T-helper 2 cell (primary cell): ENCODE measurements at regions not wholly inside any gene's neighbourhood (a gene's known extent, or its start where the extent isn't known, plus 50 kb on each side); places are given as distances from the start of the nearest gene placed in this dataset.
"Not testable (repeated sequence)": the region's sequence is repeated elsewhere in the genome, so short reads cannot be mapped to it uniquely, and the experiment has no call there.

Experiments used
- DNase-seq, 5 experiments: peaks; one replicate each; pipeline versions ENCODE4 v3.0.0 to v3.0.0-alpha.2; 2012 to 2022

DNA sequence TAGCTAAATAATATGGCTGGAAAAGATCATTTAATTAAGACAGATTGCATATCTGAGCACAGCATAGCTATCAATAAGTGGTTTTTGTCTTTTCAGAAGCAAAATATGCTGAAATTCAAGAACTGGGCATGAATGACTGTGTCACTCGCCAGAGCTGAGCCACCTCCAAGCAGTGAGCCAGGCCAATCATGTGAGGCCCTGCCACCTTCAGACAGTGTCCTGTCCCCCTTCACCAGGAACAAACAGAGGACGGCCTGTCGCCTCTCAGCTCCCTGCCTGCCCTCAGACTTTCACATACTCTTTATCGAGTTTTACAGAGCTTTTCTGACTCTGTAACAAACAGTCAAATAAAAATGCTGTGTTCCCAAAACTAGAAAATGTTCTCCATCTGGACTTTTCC, 171.0 kb upstream of the TSC22D1 start:
- no peak for DNase-seq

DNA sequence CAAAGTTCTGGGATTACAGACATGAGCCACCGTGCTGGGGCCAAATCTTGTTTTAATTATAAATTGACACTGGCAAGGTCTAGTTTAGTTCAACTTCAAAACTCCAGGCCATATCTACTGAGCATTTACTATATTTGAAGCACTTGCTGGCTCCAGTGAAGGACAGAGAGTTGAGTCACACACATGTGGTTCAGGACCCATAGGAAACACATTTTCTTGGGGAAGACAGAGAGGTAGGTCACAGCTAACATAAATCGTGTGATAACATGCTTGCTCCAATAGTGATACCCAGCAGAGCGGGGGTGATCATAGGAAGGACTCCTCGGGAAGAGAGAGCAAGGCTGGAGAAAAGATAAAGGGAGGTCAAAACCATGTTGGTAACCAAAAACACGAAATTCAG, 170.6 kb upstream of the TSC22D1 start:
- no peak for DNase-seq

DNA sequence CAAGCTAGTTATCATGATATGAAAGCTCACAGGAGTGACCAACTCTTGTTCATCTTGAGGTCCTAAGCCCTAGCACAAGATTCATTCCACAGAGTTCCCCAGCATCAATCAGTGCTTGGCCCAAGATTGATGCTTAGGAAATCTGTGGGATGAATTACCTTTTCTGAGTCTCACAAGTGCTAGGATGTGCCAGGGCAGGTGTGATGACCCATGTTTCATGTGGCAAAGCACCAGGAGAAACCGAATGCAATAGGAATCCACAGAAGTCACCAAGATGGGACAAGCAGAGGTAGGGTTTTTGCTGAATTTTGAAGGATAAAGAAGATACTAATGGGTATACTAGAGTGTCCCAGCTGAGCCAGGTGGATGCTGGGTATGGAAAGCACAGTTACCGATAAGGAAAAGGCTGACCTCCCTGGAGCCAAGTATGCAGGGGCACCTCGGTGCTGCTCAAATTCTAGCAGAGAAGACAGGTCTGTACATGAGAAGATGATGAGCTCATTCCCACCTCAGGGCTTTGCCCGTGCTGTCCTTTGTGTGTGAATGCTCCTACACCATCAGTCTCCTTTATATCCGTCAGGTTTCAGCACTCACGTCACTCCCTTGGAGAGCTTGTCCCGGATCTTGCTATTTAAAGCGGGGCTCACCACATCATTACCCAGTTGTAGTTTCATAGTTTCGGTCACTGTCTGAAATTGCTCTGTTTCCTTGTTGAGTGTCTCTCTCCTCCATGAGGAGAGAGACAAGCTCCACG, 168.9 kb upstream of the TSC22D1 start:
- DNase-seq = no peak

DNA sequence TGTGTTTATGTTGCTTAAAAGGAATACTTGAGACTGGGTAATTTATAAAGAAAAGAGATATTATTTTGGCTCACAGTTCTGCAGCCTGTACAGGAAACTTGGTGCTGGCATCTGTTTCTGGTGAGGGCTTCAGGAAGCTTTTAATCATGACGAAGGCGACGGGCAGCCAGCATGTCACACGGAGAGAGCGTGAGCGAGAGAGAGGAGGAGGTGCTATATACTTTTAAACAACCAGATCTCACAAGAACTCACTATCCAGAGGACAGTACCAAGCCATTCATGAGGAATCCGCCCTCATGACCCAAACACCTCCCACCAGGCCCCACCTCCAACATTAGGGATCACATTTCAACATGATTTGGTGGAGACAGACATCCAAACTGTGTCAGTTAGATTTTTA, 163.4 kb upstream of the TSC22D1 start:
- no peak for DNase-seq

DNA sequence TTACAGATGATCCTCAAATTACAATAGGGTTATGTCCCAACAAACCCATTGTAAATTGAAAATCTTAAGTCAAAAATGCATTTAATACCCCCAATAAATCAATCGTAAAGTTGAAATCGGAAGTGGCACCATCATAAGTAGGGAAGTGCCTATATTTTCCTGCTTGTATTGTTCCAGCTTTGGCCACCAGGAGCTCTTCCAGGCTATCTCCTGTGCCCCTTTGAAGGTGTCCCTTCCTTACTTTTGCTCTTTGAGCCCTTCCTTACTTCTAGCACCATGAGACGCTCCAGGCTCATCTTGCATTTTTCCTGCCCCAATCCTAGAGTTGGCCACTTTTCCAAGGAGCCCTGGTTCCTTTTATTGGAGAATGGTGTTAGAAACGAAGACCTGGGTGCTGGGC, 163.0 kb upstream of the TSC22D1 start:
- DNase-seq = no peak

DNA sequence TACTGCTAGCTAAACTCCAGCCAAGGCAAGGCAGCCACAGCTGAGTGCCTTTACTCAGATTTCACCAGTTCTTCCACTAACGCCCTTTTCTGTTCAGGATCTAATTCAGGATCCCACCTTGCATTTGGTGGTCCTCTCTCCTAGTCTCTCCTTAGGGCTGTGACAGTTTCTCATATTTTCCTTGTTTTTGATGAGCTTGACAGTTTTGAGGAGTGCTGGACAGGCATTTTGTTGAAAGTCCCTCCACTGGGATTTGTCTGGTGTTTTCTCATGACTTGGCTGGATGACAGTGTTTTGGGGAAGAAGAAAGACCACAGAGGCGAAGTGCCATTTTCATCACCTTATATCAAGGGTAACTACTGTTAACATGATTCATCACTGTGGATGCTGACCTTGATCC, 162.3 kb upstream of the TSC22D1 start:
- DNase-seq = no peak

DNA sequence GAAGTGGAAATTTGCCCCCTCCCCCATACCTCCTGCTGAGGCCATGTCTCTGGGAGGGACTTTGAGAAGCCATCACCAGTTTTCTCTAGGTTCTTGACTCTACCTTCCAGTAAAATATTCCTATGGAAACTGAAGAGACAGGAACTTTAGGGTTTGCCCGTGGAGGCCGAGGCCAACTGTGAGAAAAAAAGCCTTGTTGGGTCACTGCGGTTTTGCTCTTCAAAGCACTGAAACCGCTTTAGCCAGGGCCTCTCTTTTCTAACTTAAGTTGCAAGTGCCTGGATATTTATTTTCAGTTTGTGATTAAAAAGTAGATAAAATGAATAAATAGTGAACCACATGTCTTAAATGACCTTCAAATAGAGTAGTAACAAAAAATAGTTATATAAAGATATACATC, 159.7 kb upstream of the TSC22D1 start:
- DNase-seq = no peak

DNA sequence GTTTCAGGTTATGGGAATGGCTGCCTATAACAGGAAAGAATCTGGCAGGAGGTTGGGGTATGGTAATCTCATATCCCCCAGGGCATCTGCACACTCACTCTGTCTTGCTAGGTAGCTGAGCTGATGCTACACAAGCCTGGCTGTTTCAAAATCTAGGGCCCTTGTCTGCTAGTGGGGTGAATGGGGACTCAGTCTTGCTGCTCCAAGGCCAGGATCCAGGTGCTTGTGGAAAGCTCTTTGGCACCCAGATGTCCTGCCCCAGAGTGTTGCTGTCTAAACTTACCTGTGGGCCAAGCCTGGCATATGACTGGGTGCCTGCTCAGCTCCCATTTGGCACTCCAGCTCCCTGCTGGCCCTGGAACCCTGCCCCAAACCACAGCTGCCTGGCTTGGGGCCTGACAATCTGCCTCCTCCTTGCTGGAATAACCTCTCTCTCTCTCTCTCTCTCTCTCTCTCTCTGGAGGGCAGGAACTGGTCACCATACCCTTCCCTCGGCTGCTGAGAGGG, 158.1 kb upstream of the TSC22D1 start:
- no peak for DNase-seq

DNA sequence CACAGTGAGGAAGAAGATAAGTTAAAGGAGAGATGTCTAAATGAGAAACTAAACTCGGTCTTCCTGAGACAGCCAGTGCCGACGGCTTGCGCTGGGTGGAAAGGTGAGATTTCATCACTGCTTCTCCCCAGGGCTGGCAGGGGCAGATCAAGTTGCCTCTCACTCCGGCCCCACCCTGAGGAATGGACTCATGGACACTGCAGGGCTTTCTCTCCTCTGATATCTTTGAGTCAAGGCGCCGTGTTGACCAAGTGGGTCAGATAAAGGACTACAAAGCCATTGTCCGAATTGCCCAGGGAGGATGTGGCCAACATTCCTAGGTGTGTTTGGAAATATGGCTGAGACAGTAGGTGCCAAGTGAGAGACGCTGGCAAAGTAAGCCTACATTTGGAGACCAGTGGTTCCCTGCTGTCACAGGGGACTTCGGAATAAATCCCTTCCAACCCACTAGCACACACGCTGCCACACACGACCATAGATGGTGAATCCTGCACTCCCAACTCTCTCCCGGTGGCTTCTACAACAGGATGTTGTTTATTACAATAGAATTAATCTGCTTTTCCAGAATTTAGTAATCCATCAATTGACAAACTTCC, 156.5 kb upstream of the TSC22D1 start:
- no peak for DNase-seq

DNA sequence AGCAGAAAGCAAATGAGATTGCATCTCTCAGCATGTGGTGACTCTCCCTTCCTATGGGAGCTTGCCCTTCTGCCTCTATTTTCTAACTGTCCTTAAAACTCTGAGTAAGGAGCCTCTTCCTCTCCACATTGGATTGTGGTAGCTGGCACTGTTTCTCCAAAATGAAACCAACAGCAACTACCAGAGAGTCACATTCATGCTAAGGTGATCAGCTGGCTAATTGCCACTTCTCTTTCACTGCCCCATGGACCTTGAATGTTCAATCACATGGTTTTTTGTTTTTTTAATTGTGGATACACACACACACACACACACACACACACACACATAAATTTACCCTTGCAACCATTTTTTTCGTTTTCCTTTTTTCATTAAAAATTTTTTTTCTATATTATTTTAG, 154.7 kb upstream of the TSC22D1 start:
- DNase-seq = no peak

DNA sequence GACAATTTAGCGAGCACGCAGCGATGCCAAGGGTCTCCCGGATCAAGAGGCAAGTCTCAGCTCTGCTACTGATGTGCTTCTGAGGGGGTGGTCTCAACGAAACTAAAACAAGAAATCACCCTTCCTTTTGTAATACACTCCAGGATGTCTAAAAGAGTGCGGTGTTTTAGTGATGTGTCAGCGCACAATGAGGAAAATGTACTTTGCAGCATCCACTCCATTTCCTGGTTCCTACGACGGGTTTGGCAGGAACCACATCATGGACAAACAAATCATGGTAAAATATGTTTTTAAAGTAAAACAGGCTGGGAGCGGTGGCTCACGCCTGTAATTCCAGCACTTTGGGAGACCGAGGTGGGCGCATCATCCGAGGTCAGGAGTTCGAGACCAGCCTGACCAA, 154.0 kb upstream of the TSC22D1 start:
- no peak for DNase-seq

DNA sequence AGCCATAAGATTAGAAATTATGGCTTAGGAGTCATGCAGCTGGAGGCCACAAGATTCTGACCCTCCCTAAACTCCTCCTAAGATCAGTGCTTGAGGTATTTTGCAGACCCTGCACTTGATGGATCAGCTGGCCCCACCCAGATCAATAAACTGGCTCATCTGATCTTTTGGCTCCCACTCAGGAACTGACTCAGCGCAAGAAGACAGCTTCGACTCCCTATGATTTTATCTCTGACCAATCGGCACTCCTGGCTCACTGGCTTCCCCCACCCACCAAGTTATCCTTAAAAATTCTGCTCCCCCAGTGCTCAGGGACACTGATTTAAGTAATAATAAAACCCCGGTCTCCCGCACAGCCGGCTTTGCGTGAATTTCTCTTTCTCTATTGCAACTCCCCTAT, 151.5 kb upstream of the TSC22D1 start:
- DNase-seq = not testable (repeated sequence)

DNA sequence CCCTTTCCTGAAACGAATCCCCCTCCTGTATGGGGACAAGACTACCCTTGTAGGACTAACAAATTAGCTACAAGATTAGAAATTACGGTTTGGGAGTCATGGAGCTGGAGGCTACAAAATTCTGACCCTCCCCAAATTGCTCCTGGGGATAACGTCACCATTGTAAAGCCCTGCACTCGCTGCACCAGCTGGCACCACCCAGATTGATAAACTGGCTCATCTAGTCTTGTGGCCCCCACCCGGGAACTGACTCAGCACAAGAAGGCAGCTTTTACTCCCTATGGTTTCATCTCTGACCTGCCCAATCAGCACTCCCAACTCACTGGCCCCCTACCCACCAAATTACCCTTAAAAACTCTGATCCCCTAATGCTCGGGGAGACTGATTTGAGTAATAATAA, 150.6 kb upstream of the TSC22D1 start:
- no peak for DNase-seq

DNA sequence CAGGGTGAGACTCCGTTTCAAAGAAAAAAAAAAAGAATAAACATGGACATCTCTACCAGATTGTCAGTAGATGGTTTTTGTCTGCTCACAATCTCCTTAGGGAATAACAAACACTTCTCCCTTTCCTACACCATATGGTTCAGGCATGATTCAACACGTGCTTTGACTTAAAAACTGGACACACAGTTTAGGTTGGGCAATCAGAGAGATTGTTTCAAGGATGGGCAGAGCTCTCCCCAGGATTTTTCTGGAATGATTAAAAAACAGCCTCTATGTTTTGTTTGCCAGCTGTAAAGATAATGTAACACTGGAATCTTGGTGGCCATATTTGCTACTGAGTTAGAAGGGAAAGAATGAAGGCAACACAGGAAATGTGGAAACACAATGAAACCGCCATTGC, 150.1 kb upstream of the TSC22D1 start:
- no peak for DNase-seq

DNA sequence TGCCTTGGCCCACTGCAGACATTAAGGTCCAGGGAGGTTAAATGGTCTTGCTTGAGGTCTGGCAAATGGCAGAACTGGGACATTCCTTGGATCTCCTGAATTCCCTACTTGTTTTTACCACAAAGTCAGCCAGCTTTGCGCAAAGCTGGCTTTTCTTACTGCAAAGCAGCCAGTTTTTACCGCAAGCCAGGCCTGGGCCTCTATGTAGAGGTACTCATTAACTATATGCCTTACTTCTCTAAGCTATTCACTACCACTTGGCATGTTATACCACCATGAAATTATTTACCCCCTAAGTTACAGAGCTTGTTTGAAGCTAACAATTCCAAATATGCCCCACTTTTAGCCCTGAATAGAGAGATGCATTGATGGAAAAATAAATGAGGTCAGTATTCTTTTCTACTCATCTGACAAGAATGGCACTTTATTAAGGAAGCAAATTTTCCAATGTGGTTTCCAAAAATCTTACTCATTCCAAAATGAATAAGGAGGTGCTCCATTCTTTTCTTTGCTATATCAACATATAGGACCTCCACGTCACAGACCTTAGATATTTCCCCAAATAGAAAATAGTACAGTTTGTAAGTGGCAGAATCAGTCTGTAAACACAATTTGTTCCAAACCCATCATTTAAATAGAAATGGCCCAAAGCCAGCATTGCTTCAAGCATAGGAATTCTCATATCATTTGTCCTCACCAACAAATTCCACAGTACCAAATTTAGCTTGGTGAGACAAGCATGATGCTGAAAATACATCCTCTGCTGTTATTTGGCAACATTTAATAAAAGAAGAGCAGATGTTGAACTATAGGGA, 143.9 kb upstream of the TSC22D1 start:
- DNase-seq = no peak

DNA sequence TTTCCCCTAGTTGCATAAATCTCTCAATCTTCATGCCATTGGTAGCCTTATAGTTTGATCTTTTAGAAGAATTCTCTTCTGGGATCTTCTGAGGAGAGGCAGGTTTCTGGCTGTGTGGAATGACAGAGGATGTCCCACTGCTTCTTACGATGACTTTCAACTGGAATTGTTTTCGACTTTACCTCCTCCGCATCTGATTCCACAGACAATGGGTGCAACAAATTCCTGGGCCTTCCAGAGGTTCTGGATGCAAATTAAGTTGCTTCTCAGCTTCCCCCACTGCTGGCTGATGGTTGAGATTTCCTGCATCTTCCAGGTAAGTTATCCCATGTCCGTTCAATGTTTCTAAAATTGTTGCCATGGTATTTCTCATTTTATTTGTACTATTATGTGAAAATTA, 142.3 kb upstream of the TSC22D1 start:
- no peak for DNase-seq

DNA sequence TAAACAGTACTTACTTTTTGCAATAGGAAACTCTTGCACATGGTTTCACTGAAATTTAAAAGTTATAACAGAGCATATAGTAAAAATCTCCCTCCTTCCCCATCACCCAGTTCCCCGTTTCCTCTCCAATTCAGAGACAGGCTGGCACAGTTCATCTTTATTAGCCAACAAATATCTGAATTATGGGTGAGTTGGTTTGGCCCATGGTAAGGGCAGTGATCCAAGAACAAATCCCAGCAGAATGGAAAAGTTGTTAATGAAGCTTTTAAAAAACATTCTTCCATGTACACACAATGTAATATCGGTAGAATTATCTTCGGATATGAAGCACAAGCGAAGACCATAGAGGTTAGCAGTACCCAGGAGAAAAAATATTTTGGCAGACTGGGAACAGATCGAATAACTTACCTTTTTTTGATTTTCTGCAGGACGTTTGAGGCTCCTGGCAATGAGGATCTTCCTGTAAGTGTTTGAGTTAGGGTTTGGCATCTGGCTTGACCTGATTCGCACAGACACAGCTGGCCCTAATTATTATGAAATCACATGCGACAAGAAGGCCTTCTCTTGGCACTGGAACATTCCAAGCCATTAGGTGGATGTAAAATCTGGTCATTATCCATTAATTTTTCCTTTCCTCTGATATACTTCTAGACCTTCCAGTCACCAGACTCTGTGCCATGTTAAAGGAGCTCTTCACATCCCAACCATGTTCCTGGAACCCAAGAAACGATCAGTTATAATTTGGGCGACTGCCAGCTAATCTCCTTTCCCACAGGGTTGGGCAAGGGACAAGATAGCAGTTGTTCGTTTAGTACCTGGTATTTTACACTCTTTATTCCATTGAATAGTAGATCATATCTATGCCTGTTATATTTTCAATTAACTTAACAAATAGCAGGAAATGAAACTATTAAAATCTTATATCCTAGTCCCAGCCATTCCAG, 139.4 kb upstream of the TSC22D1 start:
- no peak for DNase-seq

DNA sequence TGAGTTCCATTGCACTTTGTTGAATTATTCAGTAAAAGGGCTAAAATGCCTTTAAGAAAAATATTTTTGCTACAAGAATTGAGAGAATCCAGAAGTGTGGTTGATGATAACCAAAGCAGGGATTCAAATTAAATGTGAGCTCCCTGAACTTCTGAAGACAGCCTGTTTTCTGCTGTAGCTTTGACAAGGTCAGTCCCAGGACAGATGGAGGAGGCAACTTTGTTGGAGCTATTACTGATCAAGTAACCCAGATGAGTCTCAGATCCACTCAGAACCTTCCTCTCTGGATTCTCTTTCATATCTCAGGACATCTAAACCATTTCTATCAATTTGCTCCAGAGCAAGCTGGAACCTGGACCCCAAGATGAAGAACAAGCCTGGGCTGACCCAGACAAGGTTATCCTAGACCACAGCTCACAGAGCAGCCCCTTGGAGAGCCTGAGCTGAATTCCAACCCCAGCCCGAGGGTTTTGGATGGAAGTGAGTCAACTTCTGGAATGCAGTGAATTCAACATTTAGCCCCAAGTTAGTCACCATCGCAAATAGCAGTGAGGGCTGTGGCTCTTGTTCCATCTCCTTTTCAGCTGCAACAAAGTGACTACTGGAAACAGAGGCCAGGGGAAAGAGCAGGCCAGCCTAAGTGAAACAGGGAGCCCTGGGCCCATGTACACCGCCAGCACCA, 137.8 kb upstream of the TSC22D1 start:
- no peak for DNase-seq

DNA sequence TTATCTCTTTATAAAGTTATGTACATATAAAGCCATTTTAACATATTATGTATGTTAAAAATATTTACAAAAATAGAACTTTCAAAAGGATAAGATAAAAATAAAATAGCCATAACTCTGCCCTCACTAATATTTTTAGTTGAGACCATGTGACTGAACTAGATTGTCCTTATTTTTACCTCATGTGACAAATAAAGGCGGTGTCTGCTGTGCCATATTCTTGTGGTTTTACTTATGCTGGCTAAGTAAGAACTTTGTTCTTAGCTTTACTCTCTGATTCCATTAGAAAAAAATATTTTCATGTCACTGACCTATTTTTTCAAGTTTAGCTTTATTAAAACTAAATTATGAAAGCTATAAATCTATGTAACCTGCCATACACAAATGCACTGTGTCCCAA, 135.6 kb upstream of the TSC22D1 start:
- no peak for DNase-seq

DNA sequence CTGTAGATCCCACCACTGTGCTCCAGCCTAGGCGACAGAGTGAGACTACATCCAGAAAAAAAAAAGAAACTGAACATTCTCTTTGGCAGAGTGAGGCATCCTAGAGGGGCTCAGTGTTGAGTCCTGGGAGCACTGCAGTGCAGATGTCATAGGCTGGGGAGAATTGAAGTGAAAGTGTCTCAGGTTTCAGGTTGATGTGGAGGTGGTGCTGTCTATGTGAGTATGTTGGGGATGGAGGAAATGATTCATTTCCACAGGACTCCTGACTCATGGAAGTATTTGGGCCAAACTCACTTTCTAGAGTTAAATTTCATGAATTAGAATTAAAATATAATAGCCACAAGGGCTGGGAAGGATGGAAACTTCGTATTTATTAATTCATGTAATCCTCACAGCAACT, 134.4 kb upstream of the TSC22D1 start:
- DNase-seq = no peak

DNA sequence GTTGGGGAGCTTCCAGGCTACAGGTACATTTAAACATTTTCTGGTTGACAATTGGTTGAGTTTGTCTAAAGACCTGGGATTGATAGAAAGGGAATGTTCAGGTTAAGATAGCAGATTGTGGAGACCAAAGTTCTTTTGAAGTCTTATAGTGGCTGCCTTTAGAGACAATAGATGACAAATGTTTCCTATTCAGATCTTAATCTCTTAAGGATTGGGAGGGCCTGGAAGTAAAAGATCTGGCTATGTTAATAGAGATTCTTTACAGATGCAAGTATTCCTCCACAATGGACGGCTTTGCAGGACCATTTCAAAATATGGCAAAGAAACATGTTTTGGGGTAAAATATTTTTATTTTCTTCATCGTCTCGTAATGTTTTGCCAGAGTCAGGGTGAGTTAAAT, 128.7 kb upstream of the TSC22D1 start:
- DNase-seq = not testable (repeated sequence)

DNA sequence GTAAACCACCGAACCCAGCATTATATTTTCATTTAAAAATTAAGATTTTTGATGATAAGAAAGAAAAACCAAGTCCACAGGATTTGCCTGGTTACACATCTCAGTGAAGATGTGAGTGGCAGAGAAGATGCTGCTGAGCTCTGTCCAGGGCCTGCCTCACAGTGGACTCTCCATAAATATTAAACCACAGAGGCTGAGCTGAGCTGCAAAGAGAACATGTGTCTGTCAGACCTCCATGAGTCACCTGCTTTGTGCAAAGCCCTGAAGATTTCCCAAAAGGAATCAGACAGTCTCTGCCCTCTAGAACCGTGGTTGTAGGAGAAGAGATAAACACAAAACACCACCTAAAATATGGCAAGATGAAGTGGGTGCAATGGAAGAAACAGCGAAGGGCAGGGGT, 127.2 kb upstream of the TSC22D1 start:
- no peak for DNase-seq
